ENCODE measurements at regions not wholly inside any gene's neighbourhood (a gene's known extent, or its start where the extent isn't known, plus 50 kb on each side); places are given as distances from the start of the nearest gene placed in this dataset.
"Not testable (repeated sequence)": the region's sequence is repeated elsewhere in the genome, so short reads cannot be mapped to it uniquely, and the experiment has no call there.

DNA sequence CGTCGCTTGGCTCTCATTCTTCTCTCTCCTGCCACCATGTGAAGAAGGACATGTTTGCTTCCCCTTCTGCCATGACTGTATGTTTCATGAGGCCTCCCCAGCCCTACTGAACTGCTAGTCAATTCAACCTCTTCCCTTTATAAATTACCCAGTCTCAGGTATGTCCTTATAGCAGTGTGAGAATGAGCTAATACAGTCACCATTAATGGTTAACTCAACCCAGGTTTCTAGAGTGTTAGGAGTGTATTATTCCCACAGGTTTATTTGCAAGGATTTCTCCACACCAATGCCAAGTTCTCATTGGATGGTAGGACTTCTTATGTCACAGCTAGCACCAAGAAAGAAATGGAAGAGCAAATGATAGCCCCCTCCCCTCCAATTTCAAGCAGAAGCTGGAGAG, 71.9 kb downstream of the DYNAP start:
- DNase-seq: no peak

DNA sequence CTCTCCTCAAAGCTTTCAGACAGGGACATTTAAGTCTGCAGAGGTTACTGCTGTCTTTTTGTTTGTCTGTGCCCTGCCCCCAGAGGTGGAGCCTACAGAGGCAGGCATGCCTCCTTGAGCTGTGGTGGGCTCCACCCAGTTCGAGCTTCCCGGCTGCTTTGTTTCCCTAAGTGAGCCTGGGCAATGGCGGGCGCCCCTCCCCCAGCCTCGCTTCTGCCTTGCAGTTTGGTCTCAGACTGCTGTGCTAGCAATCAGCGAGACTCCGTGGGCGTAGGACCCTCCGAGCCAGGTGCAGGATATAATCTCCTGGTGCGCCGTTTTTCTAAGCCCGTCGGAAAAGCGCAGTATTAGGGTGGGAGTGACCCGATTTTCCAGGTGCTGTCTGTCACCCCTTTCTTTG, 78.7 kb downstream of the DYNAP start:
- DNase-seq: not testable (repeated sequence)

DNA sequence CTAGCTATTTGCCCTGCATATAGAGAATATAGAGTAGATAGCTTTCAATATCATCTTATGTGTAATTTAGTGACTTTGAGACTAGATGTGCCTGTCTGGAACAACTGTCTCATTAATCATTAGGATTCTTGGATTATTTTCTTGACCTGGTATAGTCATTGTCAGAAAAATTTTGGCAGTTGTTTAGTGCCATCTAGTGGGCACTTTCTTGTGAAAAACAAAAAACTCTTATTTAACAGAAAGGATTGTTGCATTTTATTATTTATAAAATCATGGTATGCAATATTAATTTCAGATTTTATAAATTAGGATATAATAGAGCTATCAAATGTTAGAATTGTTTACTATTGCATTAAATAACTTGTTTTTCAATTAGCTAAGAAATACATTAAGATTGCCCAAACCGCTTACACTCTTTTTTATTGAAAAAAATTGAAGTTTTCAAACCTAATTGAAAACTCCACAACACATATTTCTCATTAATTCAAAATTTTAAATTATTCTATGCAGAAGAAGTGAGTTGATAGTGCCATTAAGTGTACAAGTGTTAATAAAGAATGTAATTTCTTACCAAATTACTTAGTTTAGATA, 80.3 kb downstream of the DYNAP start:
- peak; percentile 45 for DNase-seq

DNA sequence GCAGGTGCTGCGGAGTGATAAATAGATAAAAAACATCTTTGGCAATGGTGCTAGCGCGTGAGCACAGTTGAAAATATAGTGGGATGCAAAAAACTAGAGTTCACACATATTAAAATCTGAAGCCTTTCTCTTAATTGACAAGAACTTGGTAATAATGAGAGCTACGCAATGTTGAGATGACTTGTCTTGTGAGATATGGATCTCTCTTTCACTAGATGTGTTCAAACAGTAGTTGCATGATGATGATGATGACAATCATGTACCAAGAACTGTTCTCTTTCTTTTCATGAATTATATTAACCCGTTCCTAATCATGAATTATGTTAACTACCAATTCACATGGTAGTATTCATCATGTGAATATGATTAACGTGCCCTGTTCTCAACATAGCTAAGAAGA, 81.1 kb downstream of the DYNAP start:
- no peak for DNase-seq

DNA sequence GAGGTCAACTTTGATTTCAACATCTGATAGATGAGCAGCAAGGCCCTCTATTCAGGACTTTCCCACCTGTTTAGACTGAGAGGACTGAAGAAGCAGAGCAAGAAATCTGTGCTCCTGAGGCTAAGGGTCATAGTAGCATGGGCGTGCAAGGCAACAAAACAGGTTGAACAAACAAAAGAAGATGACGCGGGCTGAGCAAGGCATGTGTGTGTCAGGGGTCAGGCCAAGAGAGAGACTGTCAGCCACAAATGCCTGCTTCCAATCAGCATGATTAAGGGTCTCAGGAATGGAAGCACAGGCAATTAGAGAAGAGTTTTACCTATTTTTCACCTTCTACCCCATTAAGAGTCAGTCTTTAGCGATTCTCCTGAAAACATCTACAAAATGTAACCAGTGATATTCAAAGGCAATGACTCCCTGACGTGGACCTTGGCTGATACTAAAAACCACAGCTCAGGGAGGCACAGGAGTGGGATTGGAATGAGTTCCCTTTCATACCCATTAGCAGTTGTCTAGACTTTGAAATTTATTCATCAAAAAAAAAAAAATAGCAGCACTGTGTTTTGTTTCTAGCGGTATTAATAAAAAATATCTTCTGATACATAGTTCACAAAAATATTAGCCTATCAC, 81.9 kb downstream of the DYNAP start:
- DNase-seq: no peak

DNA sequence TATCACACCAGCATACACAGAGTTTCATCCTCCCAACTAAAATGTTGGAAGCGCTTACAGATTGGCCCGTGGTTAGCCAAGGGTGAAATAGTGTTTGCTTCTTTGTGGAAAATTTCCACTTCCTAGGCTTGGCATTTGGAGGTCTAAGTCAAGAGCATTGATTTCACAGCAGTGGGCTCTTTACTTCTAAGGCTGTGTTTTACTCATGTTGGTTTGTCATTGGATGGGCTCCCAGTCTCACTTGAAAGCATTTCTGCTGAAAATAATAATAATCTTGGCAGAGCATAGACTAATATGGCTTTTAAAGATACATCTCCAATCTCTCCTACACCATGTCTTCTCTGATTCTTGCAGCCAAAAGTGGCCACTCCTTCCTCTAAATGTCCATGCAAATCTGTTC, 82.9 kb downstream of the DYNAP start:
- no peak for DNase-seq

DNA sequence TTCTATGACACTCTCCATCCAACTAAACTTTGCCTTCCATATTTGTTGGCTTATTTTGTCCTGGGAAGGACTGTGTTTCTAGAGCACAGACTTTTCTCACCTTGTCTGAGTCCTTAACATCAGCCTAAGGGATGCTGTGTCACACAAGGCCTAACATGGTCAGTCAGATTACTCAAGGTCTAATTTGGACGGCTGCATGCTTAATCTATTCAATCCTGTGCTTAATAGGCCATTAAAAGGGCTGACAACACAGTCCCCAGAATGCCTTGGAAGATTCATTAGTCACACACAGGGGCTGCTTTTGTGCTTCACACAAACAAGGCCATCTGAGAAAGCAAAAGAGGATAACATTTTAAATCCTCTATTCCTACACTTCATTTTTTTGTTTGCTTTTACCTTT, 84.0 kb downstream of the DYNAP start:
- DNase-seq: no peak

DNA sequence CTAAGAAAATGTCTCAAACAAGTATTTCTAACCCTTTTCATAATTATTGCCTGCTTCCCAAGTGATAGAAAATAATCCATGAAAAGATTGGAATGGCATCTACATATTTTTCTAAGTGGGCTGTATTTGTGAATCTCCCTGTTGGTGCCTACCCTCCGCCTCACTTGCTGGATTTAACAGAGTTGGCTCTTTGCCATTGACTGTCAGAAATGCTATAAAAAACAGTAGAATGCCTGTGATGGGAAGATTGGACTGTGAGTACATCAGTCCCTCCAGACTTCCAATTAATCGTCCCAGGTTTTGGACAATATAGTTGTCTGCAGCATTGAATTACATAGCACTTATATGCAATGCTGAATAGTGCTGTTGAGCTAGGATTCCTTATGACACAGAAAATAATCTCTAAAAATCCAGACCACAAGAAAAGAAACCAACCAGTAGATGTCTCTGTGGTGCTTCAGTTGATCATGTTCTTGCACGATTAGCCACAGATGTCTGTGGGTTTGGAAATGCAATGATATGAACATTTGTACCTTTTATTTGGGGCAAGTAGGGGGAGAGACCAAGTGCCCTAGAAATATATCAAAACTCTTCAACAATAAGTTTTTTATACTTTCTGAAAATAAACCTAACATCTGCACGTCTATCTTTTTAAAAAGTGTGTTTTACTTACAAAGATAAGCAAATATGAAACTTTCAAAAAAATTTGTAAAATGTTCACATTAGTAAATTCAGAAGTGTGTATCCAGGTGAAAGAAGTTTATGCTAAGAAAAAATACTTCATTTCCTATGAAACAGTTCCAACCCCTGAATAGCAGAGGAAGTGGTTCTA, 88.5 kb downstream of the DYNAP start:
- DNase-seq: peak; percentile 87

DNA sequence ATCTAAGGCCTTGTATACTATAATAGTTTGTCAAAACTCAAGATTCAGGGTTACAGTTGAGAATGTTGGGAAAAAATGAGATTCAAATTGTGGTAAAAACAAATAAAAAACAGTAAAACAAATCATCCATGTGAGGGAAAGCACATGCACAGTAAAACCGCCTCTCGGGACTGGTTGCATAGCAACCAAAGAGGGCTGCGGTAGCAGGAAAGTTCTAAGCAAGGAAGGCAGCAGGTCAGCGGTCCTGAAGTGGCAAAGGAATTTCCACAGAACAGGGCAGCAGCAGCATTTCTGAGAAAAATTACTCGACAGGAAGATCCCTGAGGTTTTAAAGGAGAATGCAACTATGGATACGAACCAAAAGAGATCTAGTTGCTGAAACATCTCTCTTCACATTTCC, 93.7 kb downstream of the DYNAP start:
- DNase-seq: peak; percentile 33

DNA sequence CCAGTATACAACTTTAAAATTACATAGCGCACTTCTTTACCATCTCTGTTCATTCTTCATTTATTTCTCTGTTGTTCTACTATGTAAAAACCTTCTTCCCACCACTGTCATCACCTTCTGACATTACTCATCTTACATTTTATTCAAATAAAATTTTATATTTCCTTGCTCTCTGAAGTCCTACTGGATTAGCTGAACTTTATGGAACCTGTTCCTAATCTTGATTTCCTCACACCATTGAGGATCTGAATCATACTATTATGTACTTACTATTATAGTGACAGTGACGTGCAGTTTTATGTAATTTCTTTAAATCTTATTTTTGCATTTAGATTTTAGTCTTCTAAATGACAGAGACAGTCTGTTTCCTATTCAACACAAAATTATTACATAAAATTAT, 98.3 kb downstream of the DYNAP start:
- no peak for DNase-seq

DNA sequence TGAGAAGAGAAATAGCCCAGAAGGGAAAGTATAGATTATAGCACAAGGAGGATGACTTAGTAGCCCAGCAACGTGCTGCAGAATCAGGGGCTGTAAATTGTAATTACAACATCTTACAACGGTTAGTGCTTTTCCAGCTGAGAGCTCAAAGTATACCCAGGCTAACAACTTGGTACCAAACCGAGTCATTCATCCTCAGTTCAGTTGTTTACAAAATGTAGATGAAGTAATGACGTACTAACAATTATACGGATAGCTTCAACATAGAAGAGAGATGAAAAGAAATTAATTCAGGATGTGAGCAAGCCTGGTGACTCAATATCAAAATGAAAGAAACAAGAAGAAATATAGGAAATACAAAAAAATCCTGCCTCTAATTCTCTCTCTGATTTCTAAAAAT, 99.2 kb downstream of the DYNAP start:
- DNase-seq: no peak

DNA sequence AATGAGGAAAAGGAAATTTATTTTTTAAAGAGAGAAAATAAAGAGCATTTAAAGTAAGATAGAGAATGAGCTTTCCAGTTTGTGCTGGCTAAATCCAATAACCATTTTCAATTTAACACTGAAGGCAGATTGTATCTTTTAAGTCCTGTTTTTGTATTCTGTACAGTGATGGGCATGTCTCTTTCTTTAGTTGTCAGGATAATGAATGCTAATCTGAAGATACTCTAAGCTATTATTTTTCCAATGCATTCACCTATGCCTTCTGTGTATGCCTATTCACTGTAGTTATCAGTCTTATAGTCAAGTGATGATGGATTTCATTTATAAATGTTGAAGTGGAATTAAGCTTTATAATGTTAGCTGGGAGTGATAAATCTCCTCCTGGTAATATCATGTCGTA, 101.4 kb downstream of the DYNAP start:
- no peak for DNase-seq

DNA sequence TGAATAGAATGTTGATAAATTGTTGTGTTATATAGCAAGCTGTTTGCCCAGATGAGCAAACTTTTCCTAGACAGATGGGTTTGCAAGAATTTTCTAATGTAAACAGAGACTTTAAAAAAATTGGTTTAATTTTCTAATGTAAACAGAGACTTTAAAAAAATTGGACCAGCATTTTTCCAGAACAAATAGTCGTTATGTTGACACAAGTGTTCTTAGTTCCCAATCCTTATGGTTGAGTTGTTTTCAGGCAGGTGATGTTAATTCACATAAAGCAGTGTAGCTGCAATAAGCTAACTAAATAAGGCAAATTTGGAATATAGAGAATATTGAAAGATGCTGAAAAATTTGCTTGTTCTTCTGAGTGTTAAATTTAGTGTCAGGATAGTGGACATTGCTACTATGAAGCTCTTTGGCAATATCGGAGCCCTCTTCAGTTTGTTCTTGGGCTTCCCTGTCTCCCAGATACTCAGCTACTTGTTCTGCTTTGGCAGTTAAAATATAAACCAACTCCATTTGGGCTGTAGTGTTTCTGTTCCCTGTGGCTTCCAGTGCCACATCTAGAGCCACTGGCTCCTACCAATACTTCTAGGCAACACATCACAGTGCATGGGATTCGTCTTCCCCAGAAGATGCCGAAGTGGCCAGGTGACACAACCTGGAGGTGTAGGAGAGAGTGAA, 105.7 kb downstream of the DYNAP start:
- no peak for DNase-seq

DNA sequence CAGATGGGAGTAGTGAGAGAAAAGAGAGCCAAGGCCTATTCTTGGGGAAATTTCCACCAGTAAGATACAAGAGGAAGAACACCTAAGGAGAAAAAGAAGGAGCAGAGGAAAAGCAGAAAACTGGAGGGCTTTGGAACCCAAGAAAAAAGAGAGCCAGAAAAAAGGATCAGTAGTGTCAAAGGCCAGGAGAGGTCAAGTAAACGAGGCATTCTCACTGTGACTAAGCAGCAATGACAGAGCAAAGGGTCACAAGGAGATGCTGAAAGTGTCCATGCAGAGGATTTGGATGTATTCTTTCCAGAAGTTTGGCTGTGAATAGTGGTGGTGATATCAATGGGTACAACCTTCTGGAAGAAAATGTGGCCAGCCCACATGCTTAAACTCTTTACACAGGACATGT, 109.5 kb downstream of the DYNAP start:
- DNase-seq: no peak

DNA sequence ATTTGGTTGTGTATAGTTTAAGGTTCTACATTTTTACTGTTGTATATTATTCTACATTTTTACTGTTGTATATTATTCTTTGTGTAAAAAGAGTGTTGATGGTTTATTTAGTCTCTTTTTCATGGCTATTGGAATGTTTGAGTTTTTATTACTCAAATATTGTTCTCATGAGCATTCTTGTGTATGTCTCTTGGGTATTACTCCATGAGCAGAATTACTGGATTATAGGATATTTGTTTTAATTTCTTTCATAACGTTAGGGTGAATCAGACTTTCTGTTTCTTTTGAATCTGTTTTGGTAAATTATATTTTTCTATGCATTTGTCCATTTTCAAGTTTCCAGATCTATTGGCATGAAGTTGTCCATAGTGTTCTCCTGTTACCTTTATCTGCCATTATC, 111.6 kb downstream of the DYNAP start:
- DNase-seq: no peak

DNA sequence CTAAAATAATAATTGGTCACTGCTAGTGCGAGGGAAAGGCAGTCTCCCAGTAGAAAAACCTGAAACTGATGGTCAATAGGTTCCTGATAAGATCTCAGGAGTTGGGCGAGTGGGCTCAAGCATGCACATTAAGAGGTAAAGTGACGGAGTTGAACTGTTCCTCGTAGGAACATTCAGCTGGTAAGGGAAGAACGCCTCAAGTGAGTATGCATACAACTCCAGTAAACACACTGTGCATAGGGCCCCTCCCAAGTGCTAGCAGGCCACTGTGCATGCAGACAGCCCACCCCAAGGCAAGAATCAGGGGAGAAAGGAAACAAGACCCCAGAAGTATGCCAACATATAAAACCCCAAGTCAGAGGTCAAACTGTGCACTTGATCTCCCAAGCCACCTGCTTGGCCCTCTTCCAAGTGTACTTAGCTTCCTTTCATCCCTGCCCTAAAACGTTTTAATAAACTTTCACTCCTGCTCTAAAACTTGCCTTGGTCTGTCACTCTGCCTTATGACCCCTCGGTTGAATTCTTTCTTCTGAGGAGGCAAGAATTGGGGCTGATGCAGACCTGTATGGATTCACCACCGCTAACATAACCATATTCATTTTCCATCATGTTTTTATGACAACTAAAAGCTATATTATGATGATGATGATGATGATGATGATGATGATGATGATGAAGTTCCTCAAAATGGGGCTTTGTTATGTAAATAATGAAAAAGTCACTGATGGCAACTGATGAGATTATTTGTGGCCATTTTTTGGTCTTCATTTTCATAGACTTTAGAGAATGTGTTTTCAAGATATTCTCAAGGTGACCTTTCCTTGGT, 118.0 kb upstream of the RAB27B start:
- no peak for DNase-seq

DNA sequence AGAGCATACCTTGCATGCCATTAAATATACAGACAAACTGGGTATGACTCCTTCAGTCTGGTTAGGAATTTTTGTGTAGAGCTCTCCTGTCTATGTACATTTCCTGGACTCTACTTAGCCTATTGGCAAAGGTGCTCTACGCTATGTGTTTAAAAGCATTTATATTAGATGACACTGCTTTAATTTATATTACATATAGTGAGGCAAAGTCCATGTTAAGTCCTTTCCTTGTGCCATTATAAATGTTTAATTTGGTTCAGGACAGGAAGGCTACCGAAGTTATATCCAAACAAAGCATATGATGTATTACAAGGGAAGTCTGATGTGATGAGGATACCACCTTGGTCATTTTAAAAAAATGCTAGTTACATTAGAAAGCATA, 117.4 kb upstream of the RAB27B start:
- no peak for DNase-seq

DNA sequence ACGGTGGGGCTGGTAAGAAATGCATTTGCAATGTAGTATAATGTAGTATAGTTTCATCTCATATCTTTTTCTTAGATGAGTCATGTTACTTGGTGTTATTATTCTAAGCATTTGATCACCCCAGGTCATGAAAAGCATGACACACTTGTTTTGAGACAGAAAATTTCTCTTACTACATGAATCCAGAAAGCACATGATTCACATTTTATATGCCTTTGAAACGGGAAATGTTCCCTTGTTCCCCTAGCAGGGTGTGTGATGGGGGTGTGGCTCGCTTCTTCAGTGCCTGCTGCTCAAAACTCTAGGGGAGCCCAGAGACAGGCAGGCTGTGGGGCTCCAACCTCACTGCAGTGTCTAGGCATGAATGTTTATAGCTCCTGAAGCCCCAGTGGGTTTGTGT, 116.0 kb upstream of the RAB27B start:
- no peak for DNase-seq

DNA sequence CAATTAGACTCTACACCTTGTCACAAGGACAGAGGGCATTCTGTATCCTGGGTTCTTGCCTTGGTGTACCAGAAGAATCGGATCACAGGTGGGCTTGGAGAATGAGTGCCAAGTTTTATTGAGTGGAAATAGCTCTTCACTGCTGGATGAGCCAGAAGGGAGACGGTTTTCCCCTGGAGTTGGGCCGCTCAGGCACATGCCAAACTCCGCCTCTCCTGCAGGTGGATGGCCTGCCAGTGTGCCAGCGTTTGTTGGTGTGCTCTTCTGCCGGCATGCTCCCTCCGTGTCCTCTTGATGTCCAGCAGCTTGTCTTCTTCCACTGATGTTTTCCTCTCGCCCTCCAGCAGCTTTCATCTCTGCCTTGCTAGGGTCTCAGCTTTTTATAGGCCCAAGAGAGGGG, 115.5 kb upstream of the RAB27B start:
- DNase-seq: no peak

DNA sequence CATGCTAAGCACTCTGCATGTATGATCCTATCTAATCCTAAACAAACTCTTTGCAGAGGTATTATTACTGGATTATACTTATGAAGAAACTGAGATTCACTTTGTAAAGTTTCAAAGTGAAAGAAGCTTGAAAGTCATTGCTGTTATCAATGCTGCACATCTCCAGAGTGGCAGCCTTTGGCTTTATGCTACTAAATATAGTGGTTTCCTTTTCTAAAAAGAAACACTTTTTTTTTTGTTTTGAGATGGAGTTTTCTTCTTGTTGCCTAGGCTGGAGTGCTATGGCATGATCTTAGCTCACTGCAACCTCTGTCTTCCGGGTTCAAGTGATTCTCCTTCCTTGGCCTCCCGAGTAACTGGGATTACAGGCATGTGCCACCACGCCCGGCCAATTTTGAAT, 114.9 kb upstream of the RAB27B start:
- DNase-seq: no peak

DNA sequence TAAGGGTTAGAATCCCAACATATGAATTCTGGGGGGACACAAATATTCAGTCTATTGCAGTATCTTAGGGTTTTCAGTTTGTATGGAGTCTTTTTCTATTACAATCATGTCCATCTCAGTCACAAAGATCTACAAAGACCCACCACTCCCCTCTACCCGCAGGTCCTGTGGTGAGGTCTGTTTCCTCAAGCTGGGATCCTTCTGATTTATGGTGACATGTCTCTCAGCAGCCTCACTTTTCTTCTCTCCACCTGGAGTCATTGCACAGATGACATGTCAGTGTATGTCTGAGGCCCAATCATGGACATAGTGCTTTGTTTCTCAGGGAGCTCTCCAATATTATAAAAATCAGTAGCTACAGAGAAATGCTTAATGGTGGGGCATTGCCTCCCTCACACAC, 113.4 kb upstream of the RAB27B start:
- no peak for DNase-seq

DNA sequence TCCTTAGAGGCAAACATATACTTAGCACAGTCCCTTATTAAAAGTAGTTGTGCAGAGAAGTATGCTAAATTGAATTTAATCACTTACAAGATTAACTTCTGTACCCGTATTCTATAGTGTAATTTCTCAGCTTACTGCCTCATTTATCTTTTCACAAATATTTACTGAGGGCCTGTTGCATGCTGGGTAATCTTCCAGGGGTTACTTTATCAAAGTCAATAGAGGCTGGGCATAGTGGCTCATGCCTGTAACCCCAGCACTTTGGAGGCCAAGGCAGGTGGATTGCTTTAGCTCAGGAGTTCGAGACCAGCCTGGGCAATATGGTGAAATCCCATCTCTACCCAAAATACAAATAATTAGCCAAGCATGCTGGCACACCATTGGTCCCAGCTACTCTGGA, 111.7 kb upstream of the RAB27B start:
- no peak for DNase-seq
